Fibroblast of peridontal ligament (primary cell): ENCODE measurements at regions not wholly inside any gene's neighbourhood (a gene's known extent, or its start where the extent isn't known, plus 50 kb on each side); places are given as distances from the start of the nearest gene placed in this dataset.
A peak's percentile ranks its signal among the peaks of the same experiment; 100 is the strongest.
"Not testable (repeated sequence)": the region's sequence is repeated elsewhere in the genome, so short reads cannot be mapped to it uniquely, and the experiment has no call there.

Source experiments
- DNase-seq: peaks from one replicate; pipeline ENCODE4 v3.0.0-alpha.2; 2010; ENCODE audit errors: extremely low read depth

DNA sequence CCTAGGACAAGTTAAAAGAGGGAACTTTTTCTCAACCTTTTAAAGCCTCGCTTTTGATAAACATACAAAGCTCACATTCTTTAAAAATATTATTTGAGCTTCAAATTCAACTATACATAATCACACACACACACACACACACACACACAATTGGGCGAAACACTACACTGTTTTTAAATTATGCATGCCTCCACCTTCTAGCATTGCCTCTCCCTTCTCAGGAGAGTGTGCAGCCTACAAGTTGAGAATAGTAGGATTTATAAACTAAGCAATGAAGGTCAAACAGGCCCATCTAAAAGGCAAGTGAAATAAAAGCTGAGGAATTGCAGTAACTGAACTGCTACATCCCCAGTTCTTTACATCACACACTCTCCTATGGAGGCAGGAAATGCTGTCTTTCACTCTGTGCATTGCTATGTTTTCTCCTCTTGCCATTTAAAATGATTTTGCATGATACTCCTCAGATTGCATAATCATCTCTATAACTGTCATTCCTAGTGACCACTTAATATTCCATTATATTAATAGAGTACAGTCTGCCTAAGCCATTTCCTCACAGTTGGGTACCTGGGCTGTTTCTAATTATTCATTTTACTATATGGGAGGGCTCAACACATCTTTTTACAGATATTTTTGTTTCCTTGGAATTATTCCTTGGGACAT, 92.5 kb upstream of the KCNE2 start:
- DNase-seq, result no peak

DNA sequence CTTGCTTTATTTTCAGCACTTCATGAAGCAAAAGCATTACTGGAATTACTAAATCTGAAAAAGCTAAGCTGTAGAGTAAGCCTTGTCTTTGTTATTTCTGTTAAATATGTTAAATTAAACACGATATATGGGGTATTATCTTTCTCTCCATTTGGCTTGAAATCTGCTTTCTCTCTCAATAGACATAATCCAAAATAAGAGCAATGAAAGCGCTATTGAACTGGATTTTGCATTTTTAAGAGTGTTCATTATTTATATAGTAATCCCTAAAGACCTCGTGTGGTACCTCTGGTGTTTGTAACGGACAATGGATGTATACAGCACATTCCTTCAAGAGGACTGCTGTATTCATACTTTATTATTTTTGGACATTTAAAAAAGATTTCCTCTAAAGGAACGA, 91.5 kb upstream of the KCNE2 start:
- DNase-seq, result no peak

DNA sequence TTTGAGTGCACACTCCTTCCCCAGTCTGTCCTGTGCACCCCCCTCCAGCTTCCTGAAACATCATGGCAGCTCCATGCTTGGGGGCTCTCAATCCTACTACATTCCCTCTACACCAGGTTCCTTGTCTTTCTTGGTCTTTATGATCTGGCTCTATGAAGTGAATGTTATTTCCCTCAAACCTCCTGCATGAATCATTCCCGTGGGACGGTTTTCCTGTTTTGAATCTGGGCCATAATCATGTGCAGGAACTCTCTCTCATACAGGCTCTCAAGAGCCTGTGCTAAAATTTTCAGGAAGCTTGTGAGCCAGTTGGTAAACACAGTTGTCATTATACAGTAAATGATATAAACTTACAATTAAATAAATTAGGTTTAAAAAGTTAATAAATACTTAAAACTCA, 89.8 kb upstream of the KCNE2 start:
- peak; percentile 9 for DNase-seq

DNA sequence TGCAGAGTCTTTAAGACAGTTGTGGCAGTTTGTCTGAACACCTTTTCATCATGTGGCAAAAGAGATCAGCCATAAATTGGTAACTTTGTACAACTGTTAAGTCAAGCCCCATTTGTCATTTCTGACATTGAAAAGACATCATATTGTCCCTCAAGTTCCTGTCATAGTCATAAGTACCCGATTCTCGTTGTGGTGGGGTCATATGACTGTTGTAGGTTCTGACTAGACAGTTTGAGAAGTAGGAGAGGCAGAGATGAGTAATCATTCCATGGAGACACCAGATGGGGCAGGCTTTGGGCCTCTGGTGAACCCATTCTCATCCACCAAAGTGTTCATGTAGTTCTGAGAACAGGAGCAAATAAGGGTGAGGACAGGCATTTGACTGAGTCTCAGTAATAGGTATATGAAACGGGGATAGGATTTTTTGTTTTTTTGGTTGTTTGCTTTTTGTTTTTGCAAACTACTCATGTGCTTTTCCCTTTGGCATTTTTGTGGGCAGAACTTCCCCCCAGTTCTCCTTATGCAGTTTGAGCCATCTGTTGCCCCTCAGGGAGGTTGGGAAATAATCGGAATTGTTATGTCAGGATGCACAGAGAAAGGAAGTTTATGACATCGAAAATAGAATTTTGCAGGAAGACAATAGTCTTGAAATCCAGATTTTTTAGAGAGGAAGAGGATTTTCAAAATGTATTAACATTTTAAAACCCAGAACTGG, 86.9 kb upstream of the KCNE2 start:
- DNase-seq, result no peak

DNA sequence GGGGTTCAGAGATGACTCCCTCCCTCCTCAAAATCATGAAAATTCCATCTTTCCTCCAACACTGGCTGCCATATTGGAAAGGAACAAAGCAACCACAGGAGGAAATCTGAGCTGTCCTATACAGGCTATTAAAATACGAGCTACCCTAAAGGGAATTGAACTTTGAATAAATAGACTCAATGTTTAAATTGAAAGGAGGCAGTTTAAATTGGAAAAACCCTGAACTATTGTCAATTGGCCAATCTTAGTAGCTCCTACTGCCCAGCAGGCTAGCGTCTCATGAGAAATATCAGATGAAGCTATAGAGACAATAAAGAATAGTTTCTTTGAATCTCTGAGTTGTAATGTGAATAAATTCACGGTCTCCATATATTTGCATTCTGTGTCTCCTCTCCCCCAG, 85.4 kb upstream of the KCNE2 start:
- DNase-seq, result no peak

DNA sequence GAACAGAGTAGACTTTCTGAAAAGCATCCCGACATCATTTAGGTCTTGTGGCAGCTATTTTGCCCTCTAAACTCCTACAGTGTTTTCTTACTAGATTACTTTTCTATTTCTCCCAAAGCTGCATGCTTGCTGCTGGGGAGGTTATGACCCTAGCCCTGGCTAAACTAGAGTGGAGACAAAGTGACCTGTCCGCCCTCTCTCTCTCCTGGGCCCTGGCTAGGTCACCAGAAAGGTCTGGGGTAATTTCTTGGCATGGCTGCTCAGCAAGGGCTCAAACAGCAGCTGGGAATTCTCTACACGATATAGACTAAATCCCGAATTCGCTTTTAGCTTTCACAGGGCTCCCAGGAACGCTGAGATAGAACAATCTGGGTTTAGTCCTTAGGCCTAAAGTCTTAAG, 84.5 kb upstream of the KCNE2 start:
- DNase-seq, result no peak

DNA sequence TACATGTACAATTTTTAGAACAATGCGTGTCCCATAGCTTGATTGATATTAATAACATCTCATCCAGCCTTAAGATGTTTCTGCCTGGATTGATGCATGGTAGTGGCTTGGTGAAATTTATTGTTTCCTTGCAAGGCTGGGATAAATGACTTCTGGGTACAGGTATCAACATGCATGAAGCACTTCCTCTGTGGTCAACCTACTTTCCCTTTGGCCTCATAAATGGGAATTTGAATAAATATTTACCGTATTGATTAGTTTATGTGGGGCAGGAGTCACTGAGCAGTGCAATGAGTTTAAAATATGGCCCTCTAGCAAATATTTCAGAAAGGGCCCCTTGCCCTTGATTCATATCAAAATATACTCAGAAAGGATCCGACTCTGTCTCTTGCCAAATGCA, 83.9 kb upstream of the KCNE2 start:
- no peak for DNase-seq

DNA sequence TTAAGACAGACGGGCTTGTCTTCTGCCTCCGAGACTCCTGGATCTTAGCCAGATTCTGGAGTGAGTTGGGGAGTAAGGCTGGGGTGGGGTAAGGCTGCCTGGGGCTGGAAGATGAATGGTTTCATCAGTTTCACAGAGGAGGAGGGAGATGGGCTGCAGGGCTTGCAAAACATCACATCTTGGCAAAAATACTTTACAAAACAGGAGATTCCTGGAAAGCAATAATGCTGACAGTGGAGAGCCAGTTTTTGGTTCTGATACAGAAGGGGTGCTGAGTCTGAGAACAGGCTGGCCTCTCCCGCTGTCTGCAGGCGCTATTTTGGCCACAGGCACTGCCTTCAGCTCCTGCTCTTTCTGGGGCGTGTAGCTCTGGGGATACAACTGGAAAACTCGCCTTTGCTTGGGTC, 83.4 kb upstream of the KCNE2 start:
- DNase-seq, result no peak

DNA sequence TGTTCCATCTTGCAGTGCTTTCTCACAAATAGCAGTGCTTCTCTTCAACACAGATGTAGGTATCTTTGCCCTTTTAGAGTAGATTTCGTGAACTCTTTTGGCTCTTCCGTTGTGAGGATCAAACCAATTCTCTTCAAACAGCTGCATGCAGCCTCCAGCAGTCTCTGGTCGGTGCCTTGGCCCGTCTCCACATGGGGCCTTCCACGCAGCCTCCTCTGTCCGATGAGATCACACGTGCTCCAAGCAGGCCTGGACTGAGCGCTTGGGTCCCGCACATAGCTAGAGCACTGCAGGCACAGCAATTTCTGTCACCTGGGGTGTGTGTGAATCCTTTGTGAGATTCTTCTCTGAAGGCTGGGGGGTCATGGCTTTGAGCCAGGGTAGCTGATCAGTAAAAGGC, 82.8 kb upstream of the KCNE2 start:
- DNase-seq, result no peak

DNA sequence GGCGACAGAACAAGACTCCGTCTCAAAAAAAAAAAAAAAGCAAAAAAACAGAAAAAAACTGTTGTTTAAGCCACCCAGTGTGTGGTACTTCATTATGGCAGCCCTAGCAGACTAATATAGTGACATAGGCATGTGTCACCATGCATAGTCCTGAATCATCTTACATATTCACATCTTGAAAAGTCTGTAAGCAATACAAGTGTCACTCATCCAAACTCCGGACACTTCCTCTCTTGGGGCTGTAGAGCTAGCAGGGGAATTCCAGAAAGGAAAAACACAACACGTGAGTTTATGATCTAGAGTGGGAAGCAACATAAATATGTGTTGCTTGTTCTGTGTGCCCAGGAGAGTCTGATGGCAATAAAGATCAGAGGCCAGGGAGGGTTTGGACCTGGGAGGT, 81.6 kb upstream of the KCNE2 start:
- no peak for DNase-seq

DNA sequence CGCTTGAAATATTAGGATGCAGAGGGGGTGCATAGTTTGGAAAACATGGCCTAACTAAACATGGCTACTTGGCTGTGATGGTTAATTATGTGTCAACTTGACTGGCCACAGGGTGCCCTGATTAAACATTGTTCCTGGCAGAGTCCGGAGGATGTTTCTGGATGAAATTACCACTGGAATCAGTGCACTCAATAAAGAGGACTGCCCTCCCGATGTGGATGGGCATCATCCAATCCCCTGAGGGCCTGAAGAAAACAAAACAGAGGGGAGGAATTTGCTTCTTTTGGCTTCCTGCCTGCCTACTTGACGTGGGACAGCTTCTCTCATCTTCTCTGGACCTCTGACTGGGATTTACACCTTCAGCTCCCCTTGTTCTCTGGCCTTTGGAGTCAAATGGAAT, 79.1 kb upstream of the KCNE2 start:
- no peak for DNase-seq

DNA sequence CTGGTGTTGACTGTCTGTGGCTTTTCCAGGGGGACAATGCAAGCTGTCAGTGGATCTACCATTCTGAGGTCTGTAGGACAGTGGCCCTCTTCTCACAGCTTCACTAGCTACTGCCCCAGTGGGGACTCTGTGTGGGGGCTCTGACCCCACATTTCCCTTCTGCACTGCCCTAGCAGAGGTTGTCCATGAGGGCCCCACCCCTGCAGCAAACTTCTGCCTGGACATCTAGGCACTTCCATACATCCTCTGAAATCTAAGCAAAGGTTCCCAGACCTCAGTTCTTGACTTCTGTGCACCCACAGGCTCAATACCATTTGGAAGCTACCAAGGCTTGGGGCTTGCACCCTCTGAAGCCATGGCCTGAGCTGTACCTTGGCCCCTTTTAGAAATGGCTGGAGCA, 75.8 kb upstream of the KCNE2 start:
- DNase-seq, result not testable (repeated sequence)

DNA sequence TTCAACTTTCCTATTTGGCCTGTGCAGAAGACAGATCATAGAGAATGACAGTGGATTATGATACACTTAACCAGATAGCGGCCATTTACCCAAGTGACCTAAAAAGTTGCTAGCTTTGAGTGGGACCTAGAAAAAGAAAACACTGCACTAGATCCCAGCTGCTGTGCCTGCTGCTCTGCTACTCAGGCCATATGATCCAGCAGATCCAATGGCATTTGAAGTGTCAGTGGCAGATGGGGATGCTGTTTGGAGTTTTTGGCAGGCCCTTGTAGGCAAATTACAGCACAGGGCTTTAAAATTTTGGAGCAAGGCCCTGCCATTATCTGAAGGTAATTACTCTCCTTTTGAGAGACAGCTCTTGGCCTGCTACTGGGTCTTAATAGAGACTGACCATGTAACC, 74.0 kb upstream of the KCNE2 start:
- DNase-seq, result no peak

DNA sequence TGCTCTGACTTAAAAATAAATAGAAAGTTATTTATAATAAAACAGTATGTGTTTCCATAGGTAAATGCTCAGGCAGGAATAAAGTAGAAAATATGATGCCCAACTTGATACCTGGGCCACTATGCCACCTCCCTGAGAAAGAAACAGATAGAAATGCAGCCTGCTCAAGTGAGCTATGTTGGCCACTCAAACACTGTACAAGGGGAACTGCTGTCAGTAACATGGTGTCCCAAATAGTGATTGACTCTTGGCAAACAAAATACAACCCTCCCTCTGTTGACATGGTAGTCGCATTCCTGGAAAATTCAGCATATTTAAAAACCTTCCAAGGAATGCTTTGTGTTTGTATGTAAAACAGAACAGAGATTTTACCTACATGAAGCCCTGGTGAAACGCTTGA, 66.9 kb upstream of the KCNE2 start:
- DNase-seq, result no peak

DNA sequence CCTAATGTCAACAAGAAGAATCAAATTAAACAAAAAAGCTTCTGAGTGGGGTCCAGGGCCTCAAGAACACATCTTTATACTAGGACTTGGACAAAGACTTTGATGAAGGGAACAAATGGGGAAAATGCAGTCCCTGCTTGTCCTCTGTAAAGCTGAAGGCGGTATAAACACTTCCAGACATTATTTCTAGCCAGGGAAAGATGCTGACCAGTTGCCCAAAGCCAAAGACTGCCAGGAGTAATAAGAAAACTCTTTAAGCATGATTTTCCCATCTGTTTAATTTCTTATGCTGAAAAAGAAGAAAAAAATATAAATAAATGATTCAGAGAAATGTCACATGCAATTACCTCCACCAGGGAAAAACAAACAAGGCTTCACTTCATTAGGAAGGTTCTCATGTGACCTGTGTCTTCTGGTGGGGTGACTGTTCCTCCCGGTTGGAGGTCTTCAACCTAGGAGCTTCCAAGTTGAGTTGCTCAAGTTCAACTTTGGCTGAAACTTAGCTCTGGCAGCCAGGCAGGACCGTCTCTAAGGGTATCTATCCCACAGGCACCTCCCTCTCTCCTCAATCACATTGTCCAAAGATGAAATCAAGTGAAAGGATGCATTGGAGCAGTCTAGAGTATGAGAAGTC, 65.2 kb upstream of the KCNE2 start:
- no peak for DNase-seq

DNA sequence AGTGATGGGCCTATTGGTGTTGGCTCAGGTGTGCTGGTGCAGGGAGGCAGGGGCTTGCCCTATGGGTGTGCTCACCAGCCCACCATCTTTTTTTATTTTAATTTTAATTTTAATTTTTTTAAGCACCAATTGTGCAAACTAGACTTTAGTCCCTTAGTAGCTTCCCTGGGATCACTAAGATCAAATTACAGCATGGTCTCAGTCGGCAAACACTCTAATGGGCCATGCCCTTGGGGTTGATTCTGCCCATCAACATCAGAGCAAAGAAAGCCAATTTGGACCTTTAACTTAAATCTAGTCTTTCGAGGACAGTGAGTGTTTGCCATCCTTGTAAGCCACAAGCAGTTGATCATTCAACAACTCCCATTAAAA, 64.7 kb upstream of the KCNE2 start:
- no peak for DNase-seq

DNA sequence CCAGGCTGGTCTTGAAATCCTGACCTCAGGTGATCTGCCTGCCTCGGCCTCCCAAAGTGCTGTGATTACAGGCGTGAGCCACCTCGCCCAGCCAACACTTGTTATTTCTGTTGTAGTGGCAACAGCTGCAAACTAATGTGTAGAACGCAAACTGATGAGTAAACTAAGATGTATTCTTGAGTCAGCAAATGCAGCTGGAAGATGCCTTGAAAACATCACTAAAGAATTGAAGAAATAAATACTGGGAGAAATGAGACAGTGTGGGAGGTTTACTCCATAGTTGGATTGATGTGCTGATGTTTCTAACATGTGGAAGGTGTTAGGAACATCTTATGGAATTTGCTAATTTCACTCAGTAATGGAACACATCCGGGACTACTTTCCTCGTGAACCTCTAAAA, 61.3 kb upstream of the KCNE2 start:
- DNase-seq, result no peak

DNA sequence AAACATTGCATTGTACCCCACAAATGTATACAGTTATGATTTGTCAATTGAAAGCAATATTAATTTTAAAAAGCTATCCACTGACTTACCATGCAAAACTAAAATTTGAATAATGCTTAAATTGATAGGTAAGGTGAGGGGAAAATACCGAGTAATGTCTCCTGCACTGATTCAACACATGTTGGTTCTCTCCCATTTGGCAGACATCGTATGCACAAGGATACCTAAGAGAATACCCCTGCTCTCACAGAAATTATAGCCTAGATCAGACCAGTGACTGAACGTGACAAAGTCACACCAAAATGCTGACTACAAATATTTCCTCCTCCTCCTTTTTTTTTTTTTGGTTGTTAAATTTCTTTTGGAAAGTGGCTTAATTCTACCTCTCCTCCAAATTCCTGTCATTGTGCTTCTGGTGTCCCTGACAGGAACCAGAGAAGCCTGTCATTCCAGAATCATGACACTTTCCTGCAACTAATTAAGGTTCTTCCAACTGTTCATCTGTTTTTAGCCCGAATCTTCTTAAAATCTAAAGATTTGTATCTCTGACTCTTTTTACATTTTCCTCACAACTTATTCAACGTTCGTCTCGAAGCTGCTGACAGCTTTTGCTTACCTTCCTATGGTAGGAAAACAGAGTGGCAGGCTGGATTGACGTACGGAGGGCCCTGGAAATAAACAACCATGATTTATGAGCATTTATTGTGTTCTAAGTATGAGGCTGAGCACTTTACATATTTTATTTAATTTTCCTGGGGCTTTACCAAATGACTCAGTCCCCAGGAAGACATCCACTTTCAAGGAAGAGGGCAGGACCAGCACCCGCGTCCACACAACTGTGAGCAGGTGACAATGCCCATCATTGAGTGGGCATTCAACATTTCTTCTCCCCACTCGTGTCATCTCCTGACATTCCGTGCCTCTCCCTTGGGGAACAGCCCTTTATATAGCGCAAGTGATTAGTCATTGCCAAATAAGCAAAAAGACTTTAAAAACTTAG, 57.9 kb upstream of the KCNE2 start:
- no peak for DNase-seq

DNA sequence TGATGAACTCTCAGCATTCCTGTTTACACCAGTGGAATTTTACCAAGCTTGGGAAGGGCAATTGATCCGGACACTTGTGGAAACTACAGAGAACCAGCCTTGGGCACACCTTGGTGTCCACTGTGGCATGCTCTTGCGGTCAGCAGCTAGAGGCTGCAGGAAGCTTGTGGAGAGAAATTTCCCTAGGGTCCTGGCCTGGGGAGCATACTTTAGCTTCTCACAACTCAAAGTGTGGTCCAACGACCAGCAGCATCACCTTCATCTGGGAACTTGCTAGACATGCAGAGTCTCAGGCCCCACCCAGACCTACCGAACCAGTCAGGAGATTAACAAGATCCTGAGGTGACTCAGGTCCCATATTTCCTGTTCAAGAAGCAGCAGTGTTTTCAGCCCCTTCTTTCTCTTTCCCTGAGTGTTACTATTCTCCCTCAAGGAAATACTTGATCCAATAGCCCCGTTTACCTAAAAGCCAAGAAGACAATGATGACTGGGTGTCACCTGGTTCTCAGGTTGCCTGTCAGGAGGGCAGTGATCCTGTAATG, 55.7 kb upstream of the KCNE2 start:
- no peak for DNase-seq

DNA sequence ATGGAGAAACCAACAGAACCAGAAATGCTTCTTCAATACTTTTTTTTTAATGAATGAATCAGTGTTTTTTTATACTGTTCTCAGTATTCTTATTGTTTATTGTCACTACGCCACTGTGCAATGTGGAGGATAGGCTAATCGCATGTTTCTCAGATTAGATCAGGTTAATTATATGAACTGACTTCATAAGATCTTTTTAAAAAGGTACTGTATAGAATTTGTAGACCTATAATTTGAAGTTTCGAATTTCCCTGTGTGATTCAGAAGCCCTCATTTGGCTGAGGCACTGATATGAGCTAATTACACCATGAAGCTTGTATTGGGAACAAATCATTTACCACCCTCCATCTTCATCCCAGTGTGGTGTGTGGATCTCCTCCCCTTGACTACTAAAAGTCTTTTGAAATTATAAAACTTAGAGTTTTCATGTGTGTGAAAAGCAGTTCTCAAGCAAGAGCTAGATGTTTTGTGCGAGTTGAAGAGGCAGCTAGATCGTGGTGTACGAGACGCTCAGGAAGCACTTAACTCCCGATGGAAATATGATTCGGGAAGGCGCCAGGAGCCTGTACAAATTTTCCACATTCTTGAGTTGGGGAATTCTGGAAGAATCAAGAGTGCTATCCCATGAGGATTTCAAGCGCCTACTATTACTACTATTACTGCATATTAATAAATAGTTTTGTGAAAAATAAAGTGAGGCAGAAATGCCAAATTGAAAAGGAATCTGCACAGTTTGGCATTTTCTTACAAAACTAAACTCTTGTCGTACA, 52.1 kb upstream of the KCNE2 start:
- DNase-seq, result no peak

DNA sequence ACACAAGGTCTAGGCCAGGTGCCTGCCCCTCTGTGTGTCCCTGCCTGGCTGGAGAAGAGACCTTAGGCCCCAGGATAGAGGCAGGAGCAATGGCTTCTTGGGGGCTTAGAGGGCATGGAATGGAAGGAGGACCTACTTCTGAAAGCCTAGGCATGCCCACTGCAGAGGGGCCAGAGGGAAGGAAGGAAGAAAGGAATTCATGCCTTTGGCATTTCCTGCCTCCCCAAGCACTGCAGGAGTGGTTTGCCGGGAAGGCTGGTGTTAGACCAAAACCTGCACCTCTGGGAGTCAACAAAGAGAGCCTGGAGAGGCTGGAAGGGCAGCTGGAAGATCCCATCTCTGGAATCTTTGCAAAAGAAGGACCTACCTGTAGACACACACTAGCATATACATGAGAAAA, 50.7 kb upstream of the KCNE2 start:
- DNase-seq, result no peak
